Ovary (tissue), 7 donors: ENCODE measurements at regions not wholly inside any gene's neighbourhood (a gene's known extent, or its start where the extent isn't known, plus 50 kb on each side); places are given as distances from the start of the nearest gene placed in this dataset.

Experiments
- DNase-seq, 5 donors: peaks; one replicate each; pipeline ENCODE4 v3.0.0-alpha.2; 2019 to 2020
- H3K27ac ChIP-seq, 2 donors: fragments of 200-600 bp; one replicate each; pipeline versions ENCODE4 v1.5.1 to v1.8.0; 2019 to 2022
- H3K27me3 ChIP-seq: fragments of 200-600 bp; one replicate; pipeline ENCODE4 v1.8.0; 2022
- H3K36me3 ChIP-seq: fragments of 200-600 bp; sonication (generic); one replicate; pipeline ENCODE4 v1.5.1; 2019
- H3K4me1 ChIP-seq: one replicate; pipeline ENCODE4 v1.8.1; 2013; ENCODE audit warnings: mild to moderate bottlenecking, moderate library complexity; ENCODE audit not compliant: insufficient read depth
- H3K4me3 ChIP-seq: fragments of 200-600 bp; sonication (generic); one replicate; pipeline ENCODE4 v1.5.1; 2017
- H3K9me3 ChIP-seq, 2 donors: fragments of 200-600 bp in 1 of 2; sonication (generic) in 1 of 2; one replicate each; pipeline versions ENCODE4 v1.5.1 to v1.8.1; 2013 to 2019; ENCODE audit warnings: mild to moderate bottlenecking in 1 of 2, moderate library complexity in 1 of 2
- CTCF ChIP-seq, 3 donors: fragments of 450-650 bp in 2 of 3; fragments of 200-600 bp in 1 of 3; IDR thresholded peaks; one replicate each; pipeline versions ENCODE4 v1.5.1 to v1.8.0; 2016 to 2022; ENCODE audit warnings: antibody characterized with exemption in 3 of 3, mild to moderate bottlenecking in 1 of 3
- EP300 ChIP-seq: sonication (generic); formaldehyde crosslinking; IDR thresholded peaks from one replicate; pipeline ENCODE4 v1.6.1; 2017; ENCODE audit warnings: antibody characterized with exemption
- POLR2A ChIP-seq: fragments of 450-650 bp; IDR thresholded peaks from one replicate; pipeline ENCODE4 v1.6.1; 2017; ENCODE audit warnings: antibody characterized with exemption, mild to moderate bottlenecking, moderate library complexity
- WGBS, 3 donors: extraction: QIAGEN DNeasy Blood & Tissue Kit in 1 of 3; methylation state at CpG; one replicate each; pipeline versions ENCODE4 v1.1.5 to v1.1.7; 2013 to 2017; 5-methylcytosine and 5-hydroxymethylcytosine counted together
- intact Hi-C, 4 donors: fragments of 100-400 bp; cut with DNase I; formaldehyde crosslinking; loops; one replicate each; pipeline versions ENCODE4 v1.11.0 to v1.15.1; 2022 to 2023
- donor health status: DM: no; HTN: no; CAD: no; lungs with moderate emphysema.
- donor health status: DM: no; HTN: no; CAD: no.
- donor health status: Bipolar disorder and iron deficiency.
- donor health status: DM: no; HTN: no; CAD: no.
- donor health status: DM: yes; HTN: yes; CAD: no.

GRCh38 chr2:175755656-175756386 is 246.2 kb downstream of the LNPK start:
- Histone ChIP-seq H3K27me3 (no peaks in the 10 kb centered on the region), H3K4me1 (no peaks in the 10 kb centered on the region), H3K36me3 (no peaks in the 10 kb centered on the region), H3K4me3 (no peak overlapping the region), H3K9me3 (no peaks in the 10 kb centered on the region), H3K27ac (no peak overlapping the region)
- no peak for DNase-seq
- 22 to 29% (median 23%) methylated on average over 4 of the region's 4 CpGs for WGBS, 3 donors
- intact Hi-C loops = no loop called here
- TF ChIP-seq EP300 (no peak), CTCF (IDR thresholded peaks at IDR 0.05) (no peak), POLR2A (no peak)

- H3K4me1 ChIP-seq = no peaks in the 10 kb centered on the region
- H3K9me3 ChIP-seq = no peaks in the 10 kb centered on the region
- no peak for TF ChIP-seq EP300
- no peak for TF ChIP-seq POLR2A
- TF ChIP-seq CTCF (IDR thresholded peaks at IDR 0.05) = no peak
- H3K4me3 ChIP-seq = no peak overlapping the region
- H3K36me3 ChIP-seq = no peaks in the 10 kb centered on the region
- no peak for DNase-seq
- intact Hi-C loops = no loop called here
- no peak overlapping the region for H3K27ac ChIP-seq
- H3K27me3 ChIP-seq = no peaks in the 10 kb centered on the region
These were observed 246.9 kb downstream of the LNPK start for GRCh38 chr2:175755169-175755568.

- intact Hi-C loops = no loop called here
- no peaks in the 10 kb centered on the region for H3K36me3 ChIP-seq
- no peaks in the 10 kb centered on the region for H3K27me3 ChIP-seq
- TF ChIP-seq CTCF (IDR thresholded peaks at IDR 0.05) = no peak
- H3K4me1 ChIP-seq = no peaks in the 10 kb centered on the region
- H3K9me3 ChIP-seq = no peaks in the 10 kb centered on the region
- H3K4me3 ChIP-seq = no peak overlapping the region
- no peak for DNase-seq
- H3K27ac ChIP-seq = no peak overlapping the region
- WGBS, 3 donors = 24 to 34% (median 25%) methylated on average over 4 of the region's 4 CpGs
These were observed 251.9 kb downstream of the LNPK start for GRCh38 chr2:175750195-175750594.

- H3K27me3 ChIP-seq = no peaks in the 10 kb centered on the region
- WGBS, 3 donors = 0 to 43% (median 2%) methylated on average over 1 of the region's 1 CpG
- intact Hi-C loops = no loop called here
- no peak overlapping the region for H3K27ac ChIP-seq
- no peaks in the 10 kb centered on the region for H3K4me1 ChIP-seq
- no peak for DNase-seq
- TF ChIP-seq CTCF (IDR thresholded peaks at IDR 0.05) (no peak), EP300 (no peak), POLR2A (no peak)
- no peak overlapping the region for H3K4me3 ChIP-seq
- H3K9me3 ChIP-seq = no peaks in the 10 kb centered on the region
- no peaks in the 10 kb centered on the region for H3K36me3 ChIP-seq
These were observed 256.2 kb downstream of the LNPK start for GRCh38 chr2:175745911-175746310.
